ENCODE measurements at regions not wholly inside any gene's neighbourhood (a gene's known extent, or its start where the extent isn't known, plus 50 kb on each side); places are given as distances from the start of the nearest gene placed in this dataset.
A peak's percentile ranks its signal among the peaks of the same experiment; 100 is the strongest.

DNA sequence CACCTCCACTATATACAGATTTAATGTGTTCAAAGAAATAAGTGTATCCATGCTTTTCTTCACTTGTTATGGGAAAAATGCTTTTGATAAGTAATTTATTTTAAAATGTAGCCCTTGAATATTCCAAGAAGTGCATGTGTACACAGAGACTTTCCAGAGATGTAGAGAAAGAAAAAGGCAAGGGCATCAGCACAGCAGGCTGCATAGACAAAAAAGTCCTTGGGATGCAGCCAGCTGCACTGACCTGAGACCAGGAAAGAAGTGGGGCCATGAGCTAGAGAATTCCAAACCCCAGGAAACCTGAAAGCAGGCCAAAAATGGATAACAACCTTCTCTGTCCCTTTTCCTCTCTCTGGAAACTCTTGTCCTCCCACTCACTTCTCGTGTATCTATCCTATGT, 51.6 kb upstream of the PRDM8 start:
- no peak for DNase-seq

- DNase-seq = no peak
Observed at GRCh38 chr4:80144676-80145470, 52.4 kb upstream of the PRDM8 start.

DNA sequence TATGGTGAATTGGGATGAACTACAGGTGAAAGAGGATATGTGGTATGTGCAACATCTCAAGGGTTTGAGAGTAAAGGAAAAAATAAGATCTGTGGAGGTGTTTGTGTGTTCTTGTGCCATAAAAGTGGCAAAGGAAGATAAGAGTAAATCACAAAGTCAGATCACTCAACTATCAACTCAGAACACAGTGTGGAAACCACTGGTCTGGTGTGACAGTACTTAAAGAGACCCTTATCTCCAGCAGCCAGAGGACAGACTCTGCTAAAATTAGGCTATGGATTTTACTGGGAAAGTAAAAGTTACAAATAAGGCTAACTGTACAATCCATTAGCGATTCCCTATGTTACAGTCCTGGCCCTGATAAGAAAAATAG, 54.0 kb upstream of the PRDM8 start:
- no peak for DNase-seq

DNA sequence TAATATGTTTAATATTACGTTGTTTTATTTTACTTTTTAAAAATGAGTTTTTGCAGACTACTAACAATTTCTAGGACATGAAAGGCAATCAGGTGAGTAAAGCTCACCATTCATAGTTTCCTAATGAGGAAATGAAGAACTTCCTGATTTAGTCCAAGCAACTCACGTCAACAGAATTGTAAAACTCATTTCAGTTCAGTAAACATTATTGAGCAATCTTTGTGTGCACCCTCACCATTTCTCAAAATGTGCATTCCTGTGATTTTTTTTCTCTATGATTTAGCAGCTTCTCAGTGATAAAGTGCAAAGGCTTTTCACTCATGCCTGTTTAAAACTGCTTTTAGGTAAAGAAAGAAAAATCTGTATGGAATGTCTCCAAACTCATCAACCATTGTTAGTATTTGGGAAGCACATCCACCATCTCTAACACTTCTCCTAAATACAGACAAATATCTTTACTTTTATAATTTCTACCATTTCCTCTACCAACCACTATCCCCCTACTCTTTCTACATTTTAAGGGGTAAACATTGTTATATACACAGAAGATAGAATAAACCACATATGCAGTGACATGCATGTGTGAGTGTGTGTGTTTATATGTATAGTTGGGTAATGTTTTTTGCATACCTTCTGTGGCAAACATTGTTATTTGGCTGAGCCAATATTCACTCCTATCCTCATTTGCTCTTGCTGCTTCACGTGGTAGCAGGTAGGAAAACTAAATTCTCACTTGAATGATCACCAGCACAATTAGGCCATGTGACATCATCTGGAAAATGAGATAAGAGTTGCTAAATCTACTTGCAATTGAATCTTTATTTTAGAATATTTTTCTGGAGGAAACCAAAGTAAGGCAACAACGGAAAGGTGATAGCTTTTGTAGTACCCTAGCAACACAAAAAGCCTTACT, 54.7 kb upstream of the PRDM8 start:
- DNase-seq = peak; percentile 51

GRCh38 chr4:80141543-80141942, 55.8 kb upstream of the PRDM8 start:
- peak; percentile 4 for DNase-seq

GRCh38 chr4:80140194-80140593, 57.1 kb upstream of the PRDM8 start:
- DNase-seq = no peak

GRCh38 chr4:80139671-80140070, 57.6 kb upstream of the PRDM8 start:
- DNase-seq = no peak

DNA sequence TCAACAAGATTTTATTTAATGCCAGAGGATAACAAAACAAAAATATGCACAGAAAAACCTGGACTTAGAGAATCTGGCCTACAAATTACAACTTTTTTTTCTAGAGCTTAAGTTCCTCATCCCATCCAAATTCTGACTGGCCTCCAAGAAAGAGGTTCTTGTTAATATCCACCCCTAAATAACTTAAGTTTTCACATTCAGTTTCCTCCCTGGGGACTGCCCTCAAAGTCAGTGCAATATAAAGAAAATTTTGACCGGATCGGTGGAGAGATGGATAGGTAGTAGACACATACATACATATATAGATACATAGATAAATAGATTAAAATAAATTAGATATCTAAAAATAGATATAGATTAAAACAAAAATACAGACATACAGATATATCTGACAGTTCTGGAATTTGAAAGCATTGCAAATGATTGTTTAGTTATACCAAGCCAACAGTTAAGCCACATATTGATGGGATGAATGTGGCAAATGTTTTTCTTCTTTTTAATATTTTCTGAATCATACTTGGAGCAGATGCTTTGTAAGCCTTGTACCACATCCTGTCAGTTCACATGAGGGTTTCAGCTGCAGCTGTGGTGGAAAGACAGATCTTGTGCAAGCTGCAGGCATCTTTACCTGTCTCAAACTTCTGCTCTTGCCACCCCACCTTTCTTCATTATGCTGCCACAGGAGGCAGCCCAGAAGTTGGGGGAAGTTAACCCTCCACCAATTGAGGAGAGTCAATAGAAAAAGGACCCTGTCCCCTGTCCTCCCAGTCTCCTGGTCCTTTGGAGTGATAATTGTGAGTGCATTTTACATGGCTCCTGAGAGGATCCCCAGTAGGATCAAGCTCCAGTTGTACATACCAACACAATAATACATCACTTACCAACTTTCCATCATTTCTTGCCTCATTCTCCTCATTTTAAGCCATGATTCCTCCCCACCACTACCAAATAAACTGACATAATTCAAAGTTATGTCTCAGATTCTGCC, 58.5 kb upstream of the PRDM8 start:
- DNase-seq = peak; percentile 78

DNA sequence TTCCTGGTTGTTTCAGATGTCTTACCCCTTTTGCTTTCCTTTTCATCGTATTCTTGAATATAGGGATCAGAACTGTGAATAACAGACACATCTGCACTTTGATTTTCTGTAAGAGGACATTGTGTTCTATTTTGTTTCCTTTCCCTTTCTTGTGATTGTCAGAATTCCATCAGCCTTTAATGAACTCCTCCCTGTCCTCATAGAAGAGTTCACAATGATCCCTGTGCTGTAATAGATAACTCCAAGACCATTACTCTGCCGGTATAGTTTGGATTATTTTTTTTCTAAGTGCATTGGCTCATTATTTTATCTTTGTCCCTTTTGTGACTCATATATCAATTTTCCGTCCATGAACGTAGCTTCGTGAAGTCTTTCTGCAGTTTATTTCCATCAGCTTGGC, 59.7 kb upstream of the PRDM8 start:
- DNase-seq = no peak

DNA sequence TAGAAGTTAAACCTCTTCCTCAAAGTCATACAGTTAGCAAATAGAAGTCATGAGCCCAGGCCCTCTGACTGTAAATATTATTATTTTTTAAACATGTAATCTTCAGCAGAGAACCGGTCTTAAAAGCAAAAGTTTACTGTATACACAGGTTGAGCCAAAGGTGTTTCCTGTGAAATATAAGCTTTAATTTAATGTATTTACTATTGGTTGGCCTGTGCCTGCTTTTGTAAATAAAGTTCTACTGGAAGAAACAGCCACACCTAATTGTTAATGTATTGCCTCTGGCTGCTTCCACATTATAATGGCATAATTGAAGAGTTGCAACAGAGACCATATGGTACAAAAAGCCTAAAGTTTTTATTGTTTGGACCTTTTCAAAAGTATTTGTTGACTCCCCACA, 61.0 kb upstream of the PRDM8 start:
- no peak for DNase-seq

- no peak for DNase-seq
Observed at GRCh38 chr4:80135702-80136058, 61.6 kb upstream of the PRDM8 start.

- DNase-seq = peak; percentile 0
Observed at GRCh38 chr4:80134936-80135701, 62.1 kb upstream of the ANTXR2 start.

- DNase-seq = no peak
Observed at GRCh38 chr4:80133240-80133783, 60.3 kb upstream of the ANTXR2 start.

- no peak for DNase-seq
Observed at GRCh38 chr4:80129785-80130184, 56.8 kb upstream of the ANTXR2 start.

DNA sequence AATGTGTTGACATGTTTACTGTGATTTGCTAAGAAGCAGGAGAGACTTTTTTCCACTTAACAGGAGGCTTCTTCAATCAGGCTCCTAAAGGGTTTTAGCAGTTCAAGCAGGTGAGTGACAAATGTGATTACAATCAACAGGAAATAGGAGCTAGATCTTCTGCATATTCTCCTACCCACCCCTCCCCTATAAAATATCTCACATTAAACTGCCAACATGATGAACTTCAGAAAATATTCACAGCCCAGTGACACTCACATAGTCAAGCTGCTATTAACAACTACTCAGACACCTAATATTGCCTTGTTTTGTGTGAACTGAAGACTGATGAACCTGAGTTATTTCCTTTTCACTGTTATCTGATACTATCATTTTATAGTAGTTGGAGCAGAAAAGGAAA, 55.9 kb upstream of the ANTXR2 start:
- DNase-seq = no peak

DNA sequence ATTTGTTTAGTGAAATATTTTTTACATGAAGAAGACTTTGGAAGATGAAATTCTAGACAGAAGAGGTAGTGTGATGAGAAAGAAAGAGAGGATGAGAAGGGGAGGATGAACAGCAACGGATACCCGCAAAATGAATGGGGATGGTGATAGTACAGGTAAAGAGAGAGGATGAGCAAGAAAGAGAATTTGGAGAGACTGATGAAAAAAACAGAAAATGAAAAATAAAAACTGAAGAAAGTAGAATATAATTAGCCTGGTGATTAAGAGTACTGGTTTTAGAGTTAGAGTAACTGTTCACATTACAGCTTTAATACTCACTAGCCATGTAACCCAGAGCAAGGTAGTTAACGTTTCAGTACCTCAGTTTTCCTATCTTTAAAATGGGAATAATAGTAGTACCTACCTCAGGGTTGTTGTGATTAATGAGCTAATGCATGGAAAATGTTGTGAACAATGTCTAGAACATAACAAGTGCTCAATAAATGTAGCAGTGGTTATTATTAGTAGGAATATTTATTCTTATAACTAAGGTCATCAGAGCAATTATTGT, 54.9 kb upstream of the ANTXR2 start:
- DNase-seq = no peak

DNA sequence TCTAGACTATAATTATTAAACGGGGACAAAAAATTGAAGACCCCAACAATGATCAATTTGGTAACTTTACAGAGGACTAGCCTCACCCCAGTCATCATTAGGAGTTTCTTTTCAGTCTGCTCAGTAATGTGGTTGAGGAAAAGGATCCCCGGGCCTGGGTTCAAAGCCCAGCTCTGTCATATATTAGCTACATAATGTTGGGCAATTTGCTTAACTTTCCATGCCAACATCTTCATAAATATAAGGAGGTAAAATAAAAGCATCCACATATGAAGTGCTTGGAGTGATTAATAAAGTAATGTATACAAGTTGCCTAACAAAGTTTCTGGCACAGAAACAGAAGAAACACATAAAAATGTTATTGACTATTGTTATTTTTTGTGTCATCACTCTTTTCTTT, 53.4 kb upstream of the ANTXR2 start:
- DNase-seq = no peak

- peak; percentile 34 for DNase-seq
Observed at GRCh38 chr4:80125252-80126177, 52.5 kb upstream of the ANTXR2 start.

GRCh38 chr4:80124246-80125211, 51.5 kb upstream of the ANTXR2 start:
- no peak for DNase-seq
